Skeletal muscle cell (primary cell): ENCODE measurements at regions not wholly inside any gene's neighbourhood (a gene's known extent, or its start where the extent isn't known, plus 50 kb on each side); places are given as distances from the start of the nearest gene placed in this dataset.

Experiments used
- DNase-seq: peaks from one replicate; pipeline ENCODE4 v3.0.0-alpha.2; 2010; ENCODE audit warnings: low read depth
- H3K4me3 ChIP-seq: 2 replicates; pipeline ENCODE4 v1.5.1; 2011; ENCODE audit warnings: low read depth, mild to moderate bottlenecking, control low read depth, low read length, moderate library complexity

- no peak overlapping the region for H3K4me3 ChIP-seq
- no peak for DNase-seq
Observed at GRCh38 chr5:74957029-74957784, 91.0 kb upstream of the FAM169A start.

GRCh38 chr5:74956278-74956677 is 90.1 kb upstream of the FAM169A start:
- DNase-seq, result no peak
- H3K4me3 ChIP-seq, result no peak overlapping the region

DNA sequence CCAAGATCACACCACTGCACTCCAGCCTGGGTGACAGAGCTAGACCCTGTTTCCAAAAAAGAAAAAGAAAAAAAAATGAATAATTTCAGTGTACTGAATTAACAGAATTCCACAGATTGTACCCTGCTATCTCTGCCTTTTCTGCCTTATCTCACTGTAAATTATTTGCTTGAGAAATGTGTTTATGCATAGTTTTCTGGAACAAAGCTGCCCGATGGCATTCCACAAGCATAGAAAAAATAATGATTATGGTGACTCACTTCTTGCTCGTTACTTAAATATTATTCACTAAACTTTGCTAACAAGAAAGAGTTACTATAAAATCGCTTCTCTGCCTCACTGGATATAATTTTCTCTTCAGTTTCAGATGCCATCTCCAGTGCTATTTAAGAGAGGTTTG is 88.7 kb upstream of the FAM169A start:
- no peak overlapping the region for H3K4me3 ChIP-seq
- DNase-seq, result peak; percentile 3

GRCh38 chr5:74953937-74954720 is 87.9 kb upstream of the FAM169A start:
- peak; percentile 7 for DNase-seq
- H3K4me3 ChIP-seq, result no peak overlapping the region

DNA sequence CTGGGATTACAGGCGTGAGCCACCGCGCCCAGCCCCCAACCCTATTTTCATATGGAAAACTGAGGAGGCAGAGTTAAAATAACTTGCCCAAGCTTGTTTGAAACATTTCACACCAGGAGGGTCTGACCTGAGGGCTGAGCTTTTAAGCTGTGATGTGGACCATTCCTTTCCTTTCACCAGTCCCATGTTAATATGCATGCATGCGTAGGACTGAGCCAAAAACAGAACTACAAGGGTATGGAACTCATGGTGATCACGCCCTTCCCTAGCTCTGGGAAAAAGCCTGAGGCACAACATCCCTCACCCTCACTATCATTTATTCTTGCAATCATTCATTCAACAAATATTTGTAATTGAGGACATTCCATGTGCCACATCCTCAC is 87.4 kb upstream of the FAM169A start:
- no peak for DNase-seq
- H3K4me3 ChIP-seq, result no peak overlapping the region

- H3K4me3 ChIP-seq, result no peak overlapping the region
- no peak for DNase-seq
Observed at GRCh38 chr5:74952406-74952805, 86.2 kb upstream of the FAM169A start.

GRCh38 chr5:74951865-74952264 is 85.7 kb upstream of the FAM169A start:
- no peak for DNase-seq
- no peak overlapping the region for H3K4me3 ChIP-seq

GRCh38 chr5:74950836-74951515 is 84.8 kb upstream of the FAM169A start:
- DNase-seq, result no peak
- no peak overlapping the region for H3K4me3 ChIP-seq

- H3K4me3 ChIP-seq, result no peak overlapping the region
- no peak for DNase-seq
Observed at GRCh38 chr5:74949976-74950375, 83.8 kb upstream of the FAM169A start.

DNA sequence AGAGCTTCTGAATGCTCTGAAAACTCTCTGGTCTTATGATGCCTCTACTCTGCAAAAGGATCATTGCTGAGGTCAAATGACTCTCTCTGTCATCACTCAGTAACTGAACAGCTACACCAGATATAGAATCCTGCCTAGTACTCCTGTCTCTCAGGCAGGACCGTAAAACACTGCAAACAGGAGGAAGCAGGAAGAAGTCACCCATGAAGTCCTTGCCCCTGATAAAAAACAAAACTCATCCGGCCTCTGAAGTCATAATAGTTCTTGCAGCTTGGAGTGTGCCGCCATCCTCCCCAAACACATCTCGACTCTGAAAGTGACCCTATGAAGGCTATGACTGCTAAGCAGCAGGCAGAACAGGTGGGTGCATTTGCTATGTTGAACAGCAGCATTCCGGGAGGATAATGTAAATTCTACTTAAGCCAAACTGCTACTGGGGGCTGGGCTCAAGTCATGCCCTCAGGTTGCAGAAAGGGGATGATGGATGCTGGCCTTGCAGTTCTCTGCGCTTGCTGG is 81.9 kb upstream of the FAM169A start:
- DNase-seq, result no peak
- H3K4me3 ChIP-seq, result no peak overlapping the region

DNA sequence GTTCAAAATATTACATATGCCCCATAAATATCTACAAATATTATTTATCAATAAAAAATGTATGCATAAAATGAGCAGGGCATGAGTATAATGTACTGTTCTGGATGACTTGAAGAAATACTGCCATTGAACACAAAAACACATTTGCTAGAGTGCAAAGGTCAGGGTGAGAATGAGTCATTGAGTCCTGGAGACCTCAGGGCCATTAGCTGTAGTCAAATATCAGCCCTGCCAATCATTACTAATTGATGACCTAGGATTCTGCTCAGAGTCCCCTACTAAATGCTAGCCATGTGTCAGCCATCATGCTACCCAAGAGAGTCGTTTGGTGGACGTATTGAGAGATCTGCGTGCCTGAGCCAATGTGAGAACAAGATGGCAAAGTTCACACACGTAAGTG is 80.3 kb upstream of the FAM169A start:
- H3K4me3 ChIP-seq, result no peak overlapping the region
- no peak for DNase-seq

DNA sequence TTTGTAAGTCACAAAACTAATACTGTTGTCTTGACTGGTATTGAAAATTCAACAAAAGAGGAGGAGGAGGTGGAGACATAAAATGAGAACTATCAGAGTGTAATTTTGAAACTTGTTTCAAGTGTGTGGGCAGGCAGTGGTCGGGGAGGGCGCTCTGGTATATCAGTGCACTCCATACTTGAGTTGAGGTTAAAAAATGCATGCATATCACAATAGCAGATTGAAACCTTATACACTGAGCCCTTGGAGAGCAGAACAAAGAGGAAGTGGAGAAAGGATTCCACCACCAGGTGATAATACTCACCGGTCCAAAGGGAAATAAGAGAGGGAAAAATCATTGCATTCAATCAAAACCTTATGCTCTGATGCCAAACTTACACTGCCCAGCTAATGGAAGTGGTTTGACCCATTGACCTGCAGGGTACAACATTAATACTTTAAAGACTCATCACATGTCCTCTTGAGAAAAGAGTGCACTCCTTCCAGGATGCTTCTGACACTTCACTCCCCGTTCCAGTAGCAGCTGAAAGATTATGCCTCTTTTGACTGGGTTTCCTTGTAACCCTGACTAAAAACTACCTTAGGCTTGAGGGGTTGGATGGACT is 79.5 kb upstream of the FAM169A start:
- no peak overlapping the region for H3K4me3 ChIP-seq
- DNase-seq, result no peak

GRCh38 chr5:74943905-74944304 is 77.7 kb upstream of the FAM169A start:
- no peak overlapping the region for H3K4me3 ChIP-seq
- DNase-seq, result no peak

DNA sequence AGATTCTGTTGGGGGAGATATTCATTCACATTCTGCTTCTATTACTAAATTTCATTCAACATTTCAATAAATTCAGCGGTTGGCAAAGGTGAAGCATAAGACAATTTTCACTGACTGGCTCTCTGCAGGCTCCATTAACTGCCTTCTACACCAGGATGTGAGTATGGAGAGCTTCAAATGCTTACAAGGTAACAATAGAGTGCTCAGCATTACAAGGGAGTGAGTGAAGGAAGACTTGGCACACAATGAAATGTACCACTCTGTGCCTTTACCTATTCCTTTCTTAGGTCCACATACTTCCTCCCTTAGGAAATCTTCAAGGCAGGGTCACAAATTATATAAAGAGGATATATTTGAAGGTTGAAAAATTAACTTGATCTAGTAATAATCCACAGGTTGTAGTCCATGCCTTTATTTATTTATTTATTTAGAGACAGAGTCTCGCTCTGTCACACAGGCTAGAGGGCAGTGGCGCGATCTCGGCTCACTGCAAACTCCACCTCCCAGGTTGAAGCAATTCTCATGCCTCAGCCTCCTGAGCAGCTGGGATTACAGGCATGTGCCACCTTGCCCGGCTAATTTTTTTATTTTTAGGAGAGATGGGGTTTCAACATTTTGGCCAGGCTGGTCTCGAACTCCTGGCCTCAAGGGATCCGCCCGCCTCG is 76.6 kb upstream of the FAM169A start:
- no peak overlapping the region for H3K4me3 ChIP-seq
- DNase-seq, result no peak

- H3K4me3 ChIP-seq, result no peak overlapping the region
- DNase-seq, result no peak
Observed at GRCh38 chr5:74940782-74941353, 74.7 kb upstream of the FAM169A start.

DNA sequence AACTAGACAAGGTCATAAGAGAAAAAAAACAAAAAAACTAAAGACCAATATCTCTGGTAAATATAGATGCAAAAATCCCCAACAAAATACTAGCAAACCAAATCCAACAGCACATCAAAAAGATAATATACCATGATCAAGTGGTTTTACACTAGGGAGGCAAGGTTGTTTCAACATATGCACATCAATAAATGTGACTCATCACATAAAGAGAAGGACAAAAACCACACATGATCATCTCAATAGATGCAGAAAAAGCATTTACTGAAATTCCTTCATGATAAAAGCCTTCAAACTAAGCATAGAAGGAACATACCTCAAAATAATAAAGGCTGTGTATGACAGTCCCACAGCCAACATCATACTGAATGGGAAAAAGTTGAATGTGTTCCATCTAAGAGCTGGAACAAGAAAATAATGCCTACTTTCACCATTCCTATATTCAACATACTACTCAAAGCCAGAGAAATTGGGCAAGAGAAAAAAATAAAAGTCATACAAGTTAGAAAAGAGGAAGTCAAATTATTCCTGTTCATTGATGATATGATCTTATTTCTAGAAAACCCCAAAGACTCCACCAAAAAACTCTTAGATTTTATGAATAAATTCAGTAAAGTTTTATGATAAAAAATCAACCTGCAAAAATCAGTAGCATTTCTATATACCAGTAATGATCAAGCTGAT is 72.2 kb upstream of the FAM169A start:
- no peak for DNase-seq
- H3K4me3 ChIP-seq, result no peak overlapping the region

DNA sequence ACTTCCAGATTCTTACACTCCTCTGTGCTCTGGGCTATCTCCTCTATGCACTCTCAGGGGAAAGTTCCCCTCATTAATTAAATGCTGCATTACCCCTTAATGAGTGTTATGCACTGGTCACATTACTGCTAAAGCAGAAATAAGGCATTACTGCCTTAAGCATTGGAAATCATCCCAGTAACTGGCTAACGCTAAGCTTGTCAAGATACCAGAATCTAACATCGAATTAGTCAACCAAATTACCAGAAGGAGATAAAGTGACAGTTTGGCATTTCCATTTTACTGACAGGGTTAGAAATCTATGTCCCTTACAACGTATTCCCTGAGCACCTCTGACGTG is 69.5 kb upstream of the FAM169A start:
- no peak for DNase-seq
- H3K4me3 ChIP-seq, result no peak overlapping the region

GRCh38 chr5:74934949-74935751 is 69.0 kb upstream of the FAM169A start:
- no peak overlapping the region for H3K4me3 ChIP-seq
- no peak for DNase-seq
